ENCODE measurements at regions not wholly inside any gene's neighbourhood (a gene's known extent, or its start where the extent isn't known, plus 50 kb on each side); places are given as distances from the start of the nearest gene placed in this dataset.

DNA sequence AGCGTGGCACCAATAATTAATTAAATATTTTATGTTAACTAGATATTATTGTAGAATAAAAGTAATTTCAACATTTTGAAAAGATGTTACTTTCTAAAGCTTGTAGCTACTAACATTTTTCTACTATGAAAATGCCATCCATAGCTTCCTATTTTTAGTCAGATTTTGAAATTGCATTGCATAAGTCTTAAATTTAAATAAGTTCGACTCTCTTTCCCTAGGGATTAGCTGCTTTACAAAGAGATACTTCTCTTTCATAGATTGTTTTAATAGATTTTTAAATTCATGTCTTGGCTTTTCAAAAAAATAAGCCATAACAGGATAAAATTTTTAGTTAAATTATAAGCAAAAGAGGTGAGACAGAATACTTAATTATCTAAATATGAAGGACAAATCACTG lies 1279.6 kb downstream of the KCNT2 start:
- DNase-seq, result no peak

GRCh38 chr1:195328102-195328501 lies 1280.1 kb downstream of the KCNT2 start:
- no peak for DNase-seq

- no peak for DNase-seq
Observed at GRCh38 chr1:195327361-195327760, 1280.9 kb downstream of the KCNT2 start.

- DNase-seq, result no peak
Observed at GRCh38 chr1:195326325-195326724, 1281.9 kb downstream of the KCNT2 start.

- DNase-seq, result no peak
Observed at GRCh38 chr1:195325181-195325580, 1283.1 kb downstream of the KCNT2 start.

- DNase-seq, result no peak
Observed at GRCh38 chr1:195306281-195306680, 1302.0 kb downstream of the KCNT2 start.

- DNase-seq, result no peak
Observed at GRCh38 chr1:195294911-195295310, 1313.3 kb downstream of the KCNT2 start.

DNA sequence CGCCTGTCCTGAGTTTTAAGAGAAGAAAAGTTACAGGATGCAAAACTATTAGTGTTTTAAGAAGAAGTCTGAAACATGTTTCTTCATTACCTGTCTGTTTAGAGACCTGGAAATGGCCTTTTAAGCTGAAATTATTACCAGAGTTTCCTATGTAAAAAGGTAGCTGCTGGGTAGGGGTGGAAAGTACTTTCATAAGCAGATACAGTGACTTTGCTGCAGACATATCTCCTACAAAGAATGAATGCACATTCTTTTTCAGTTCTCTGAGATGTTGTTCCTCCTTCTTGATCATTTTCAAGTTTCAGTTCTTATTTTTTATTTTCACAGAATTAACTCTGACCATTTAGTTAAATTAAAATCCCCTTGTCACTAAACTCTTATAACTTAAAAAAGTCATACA lies 1329.6 kb downstream of the KCNT2 start:
- no peak for DNase-seq

DNA sequence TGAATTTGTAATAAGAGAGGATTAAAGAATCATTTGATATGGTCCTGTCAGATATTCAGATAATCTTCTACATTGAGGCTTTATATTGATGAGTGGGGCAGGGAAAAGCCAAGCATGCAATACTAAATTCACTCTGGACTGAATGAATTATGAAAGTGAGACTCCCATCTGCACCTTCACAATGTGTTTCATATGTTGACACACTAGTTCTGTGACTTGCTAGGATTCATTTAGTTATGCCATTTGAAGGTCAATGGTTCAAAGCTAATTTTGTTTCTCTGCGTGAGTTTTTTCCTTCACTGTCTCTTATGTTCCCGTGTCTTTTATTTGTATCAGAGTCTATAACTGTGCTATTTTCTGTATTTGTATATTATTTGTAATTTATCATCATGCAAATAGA lies 1332.5 kb downstream of the KCNT2 start:
- DNase-seq, result no peak

GRCh38 chr1:195251900-195252299 lies 1356.3 kb downstream of the KCNT2 start:
- no peak for DNase-seq

DNA sequence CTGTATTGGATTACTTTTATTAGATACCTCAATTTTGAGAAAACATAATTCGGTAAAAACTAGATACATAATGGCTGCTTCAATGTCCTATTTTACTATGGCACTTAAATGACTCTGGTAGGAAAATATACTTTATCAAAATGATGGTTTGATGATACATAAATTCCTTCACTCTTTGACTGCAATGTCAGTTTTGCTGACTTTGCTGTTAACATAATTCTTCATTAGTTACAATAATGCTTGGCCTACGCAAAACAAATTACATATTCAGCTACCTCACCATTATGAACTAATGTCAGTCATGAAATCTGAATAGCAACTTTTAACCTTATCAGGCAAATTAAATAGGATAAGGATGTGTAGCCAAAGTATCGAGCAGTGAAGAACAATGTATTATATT lies 1364.7 kb downstream of the KCNT2 start:
- DNase-seq, result no peak

GRCh38 chr1:195241066-195241465 lies 1367.2 kb downstream of the KCNT2 start:
- no peak for DNase-seq

DNA sequence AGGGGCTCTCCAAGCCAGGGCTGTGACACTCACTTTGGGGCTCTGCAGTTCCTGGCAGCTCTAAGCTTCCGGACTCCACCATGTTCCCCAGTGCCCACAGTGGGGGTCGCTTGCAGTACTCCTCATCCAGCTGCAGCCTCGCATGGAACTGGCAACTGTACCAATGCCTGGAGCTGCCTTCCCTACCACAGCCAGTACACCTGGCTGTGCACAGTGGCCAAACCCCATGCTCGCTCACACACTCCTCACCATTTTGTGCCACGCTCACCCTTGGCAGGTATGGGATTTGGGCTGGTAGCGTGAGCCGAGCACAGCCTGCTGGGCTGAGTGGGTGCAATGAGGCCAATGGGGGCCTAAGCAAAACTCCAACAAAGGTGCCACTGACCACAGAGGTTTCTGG lies 1369.9 kb downstream of the KCNT2 start:
- DNase-seq, result no peak

- DNase-seq, result no peak
Observed at GRCh38 chr1:195236991-195237889, 1371.0 kb downstream of the KCNT2 start.

- DNase-seq, result no peak
Observed at GRCh38 chr1:195218428-195219212, 1389.6 kb downstream of the KCNT2 start.

DNA sequence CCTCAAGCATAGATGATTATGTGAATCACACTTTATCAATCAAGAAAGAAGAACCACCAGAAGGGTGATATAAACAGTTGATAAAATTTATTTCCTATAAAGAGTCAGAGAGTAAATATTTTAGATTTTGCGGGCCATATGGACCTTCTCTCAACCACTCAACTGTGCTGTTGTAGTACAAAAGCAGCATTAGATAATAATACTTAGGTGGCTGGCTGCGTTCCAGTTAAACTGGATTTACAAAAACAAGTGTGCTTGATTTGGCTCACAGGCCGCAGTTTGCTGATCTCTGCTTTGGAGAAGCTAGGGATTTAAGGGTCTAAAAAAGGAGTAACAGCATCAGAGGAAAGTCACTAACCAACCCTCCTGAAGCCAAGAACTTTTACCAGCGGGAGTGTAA lies 1406.0 kb downstream of the KCNT2 start:
- no peak for DNase-seq

DNA sequence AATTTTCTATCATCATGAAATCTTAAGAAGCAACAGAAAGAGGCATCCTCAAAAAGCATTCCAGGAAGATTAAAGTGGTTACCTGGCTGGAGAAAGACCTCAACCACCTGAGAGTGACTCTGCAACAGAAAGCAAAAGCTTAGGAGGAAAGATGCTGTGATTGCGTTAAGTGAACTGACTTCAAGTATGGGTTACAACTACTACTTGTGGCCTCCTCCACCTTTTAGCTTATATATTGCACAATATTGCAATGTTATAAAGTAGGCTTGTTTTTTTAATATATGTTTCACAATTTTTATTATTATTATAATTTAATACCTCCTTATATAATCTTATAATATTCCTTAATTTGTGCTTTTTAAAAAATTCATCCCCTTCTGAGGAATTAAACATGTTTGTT lies 1407.5 kb downstream of the KCNT2 start:
- DNase-seq, result no peak

GRCh38 chr1:195197116-195197515 lies 1411.1 kb downstream of the KCNT2 start:
- DNase-seq, result no peak

- no peak for DNase-seq
Observed at GRCh38 chr1:195195423-195196057, 1412.7 kb downstream of the KCNT2 start.

- no peak for DNase-seq
Observed at GRCh38 chr1:195193134-195193533, 1415.1 kb downstream of the KCNT2 start.

DNA sequence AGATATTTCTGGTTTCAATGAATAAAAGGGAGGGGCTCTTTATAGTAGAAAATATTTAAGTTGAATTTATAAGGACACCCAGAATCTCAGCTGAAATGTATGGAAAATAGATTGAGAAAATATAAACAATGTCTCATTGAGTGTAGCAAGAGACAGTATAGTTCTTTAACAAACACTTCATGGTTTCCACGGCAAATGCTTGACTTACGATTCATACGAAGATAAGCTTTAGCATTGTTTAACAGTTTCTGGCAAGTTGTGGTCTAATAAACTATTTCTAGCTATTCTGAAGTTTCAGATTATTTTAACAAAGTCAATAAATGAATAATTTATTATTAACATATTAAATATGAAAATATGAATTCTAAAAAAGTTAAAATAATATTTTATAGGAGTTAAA lies 1419.4 kb downstream of the KCNT2 start:
- no peak for DNase-seq

- no peak for DNase-seq
Observed at GRCh38 chr1:195186544-195186943, 1421.7 kb downstream of the KCNT2 start.

- DNase-seq, result no peak
Observed at GRCh38 chr1:195185736-195186135, 1422.5 kb downstream of the KCNT2 start.

GRCh38 chr1:195185321-195185720 lies 1422.9 kb downstream of the KCNT2 start:
- no peak for DNase-seq

Data from hematopoietic multipotent progenitor cell treated with erythropoietin and hydrocortisone succinate and interleukin-3 and kit ligand, for 8 days (in vitro differentiated cells).